Motor neuron (in vitro differentiated cells): ENCODE measurements at regions not wholly inside any gene's neighbourhood (a gene's known extent, or its start where the extent isn't known, plus 50 kb on each side); places are given as distances from the start of the nearest gene placed in this dataset.

Experiments
- ATAC-seq, 8 experiments: fragments of 200-7000 bp; cut with Tn5 transposase; replicated peaks in 6 of 8; 2 replicates each; pipeline ENCODE4 v1.8.0; 2021; ENCODE audit warnings: mild to moderate bottlenecking in 8 of 8, moderate library complexity in 8 of 8
- H3K27ac ChIP-seq, 2 donors: fragments of 250-450 bp; sonication (Bioruptor Pico); 2 replicates each; pipeline ENCODE4 v1.9.0; 2021; ENCODE audit warnings: antibody characterized with exemption in 2 of 2, mild to moderate bottlenecking in 2 of 2, moderate library complexity in 1 of 2
- H3K4me1 ChIP-seq, 2 donors: fragments of 250-450 bp; sonication (Bioruptor Pico); replicated peaks in 1 of 2; 2 replicates each; pipeline ENCODE4 v1.6.1; 2021; ENCODE audit warnings: antibody characterized with exemption in 2 of 2, mild to moderate bottlenecking in 2 of 2, moderate library complexity in 1 of 2
- H3K4me3 ChIP-seq, 5 donors: fragments of 250-450 bp; sonication (Bioruptor Pico); 2 replicates each; pipeline ENCODE4 v1.9.0; 2021; ENCODE audit warnings: antibody characterized with exemption in 5 of 5, mild to moderate bottlenecking in 5 of 5, moderate library complexity in 4 of 5
- WGBS, 10 experiments: fragments of 450-650 bp; shearing (Covaris generic); methylation state at CpG; one replicate each; pipeline ENCODE4 v1.0.0; 2022; 5-methylcytosine and 5-hydroxymethylcytosine counted together
- in situ Hi-C, 9 experiments: fragments of 400-800 bp; cut with MboI; loops; one replicate each; pipeline ENCODE4 v1.15.0; 2021; ENCODE audit warnings: low sequenced_read_pairs in 9 of 9, low pct_unique_long_range_greater_than_20kb in 2 of 9; ENCODE audit not compliant: unreplicated experiment in 9 of 9

GRCh38 chr7:3246127-3246526 lies 54.9 kb upstream of the SDK1 start:
- Histone ChIP-seq H3K4me1 (peaks cover 21 to 30% of the 10 kb centered on the region in 2 donors), H3K27ac (peak overlapping the region; percentile 29 to 31), H3K4me3 (no peak overlapping the region)
- whole genome bisulfite sequencing, 10 experiments: 0 to 67% (median 26%) methylated on average over 1 to 3 of the region's 3 CpGs; no CpG with 5 or more reads in 2 of the 10 experiments
- ATAC-seq: peak in 5 of 8 experiments; percentile 22 to 78 (median 74)
- in situ Hi-C loops: no loop called here

DNA sequence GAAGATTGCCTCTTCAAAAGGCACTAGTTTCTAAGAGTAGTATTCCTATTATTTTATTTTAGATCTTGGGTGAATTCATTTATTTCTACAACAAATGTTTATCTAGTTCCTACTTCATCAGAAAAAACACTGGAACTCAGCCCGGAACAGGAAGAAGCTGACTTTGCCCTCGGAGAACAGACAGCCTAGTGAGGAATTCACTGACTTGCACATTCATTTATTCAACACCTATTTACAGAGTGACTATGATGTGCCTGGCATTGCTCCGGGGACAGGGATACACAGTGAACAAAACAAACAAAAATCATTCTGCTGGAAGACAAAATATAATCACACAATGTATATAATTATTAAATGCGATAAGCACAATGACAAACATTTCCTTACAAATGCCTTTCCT lies 54.4 kb upstream of the SDK1 start:
- Histone ChIP-seq H3K27ac (peak overlapping the region; percentile 29 to 31), H3K4me1 (peaks cover 21 to 30% of the 10 kb centered on the region in 2 donors)
- 26 to 100% (median 84%) methylated on average over 1 to 4 of the region's 4 CpGs; no CpG with 5 or more reads in 1 of the 10 experiments for WGBS, 10 experiments

GRCh38 chr7:3250725-3251124 lies 50.3 kb upstream of the SDK1 start:
- no peak for ATAC-seq
- Histone ChIP-seq H3K27ac (no peak overlapping the region), H3K4me1 (peaks cover 8 to 10% of the 10 kb centered on the region in 2 donors), H3K4me3 (no peak overlapping the region)
- in situ Hi-C loops: no loop called here
- 0 to 86% (median 22%) methylated on average over 1 to 5 of the region's 5 CpGs; no CpG with 5 or more reads in 3 of the 10 experiments for WGBS, 10 experiments

More for the DNA sequence above, 54.4 kb upstream of the SDK1 start:
- no peak overlapping the region for H3K4me3 ChIP-seq
- in situ Hi-C loops: no loop called here
- ATAC-seq: no peak
